Stimulated activated CD4-positive, alpha-beta T cell treated with anti-CD3 and anti-CD28 coated beads, Interleukin-2, amount 100 ng/mL, for 48 hours (primary cell): ENCODE measurements at regions not wholly inside any gene's neighbourhood (a gene's known extent, or its start where the extent isn't known, plus 50 kb on each side); places are given as distances from the start of the nearest gene placed in this dataset.
"Not testable (repeated sequence)": the region's sequence is repeated elsewhere in the genome, so short reads cannot be mapped to it uniquely, and the experiment has no call there.

Experiments used
- DNase-seq, 2 donors: peaks; one replicate each; pipeline ENCODE4 v3.0.0-alpha.2; 2020

DNA sequence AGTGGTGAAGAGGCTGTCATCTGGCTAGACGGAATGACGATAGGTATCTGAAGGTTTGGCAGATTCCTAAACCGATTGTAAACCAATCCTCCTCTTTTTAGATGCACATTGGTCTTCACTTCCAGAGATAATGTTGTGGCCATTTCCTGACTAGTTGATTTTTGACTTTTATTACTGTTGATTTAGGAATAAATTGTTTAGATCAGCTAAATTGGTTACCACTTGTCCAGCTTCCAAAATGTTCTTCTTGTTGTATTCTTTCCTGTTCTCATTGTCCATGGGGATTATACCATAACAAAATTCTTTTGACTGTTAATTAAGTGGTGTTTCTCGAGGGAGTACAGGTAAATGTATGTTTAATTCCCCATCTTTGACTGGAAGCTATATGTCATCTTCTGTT is 119.7 kb downstream of the MACROH2A1 start:
- no peak for DNase-seq

GRCh38 chr5:135276151-135276550 is 122.9 kb downstream of the MACROH2A1 start:
- DNase-seq = no peak

- no peak for DNase-seq
Observed at GRCh38 chr5:135273212-135273611, 125.8 kb downstream of the MACROH2A1 start.

DNA sequence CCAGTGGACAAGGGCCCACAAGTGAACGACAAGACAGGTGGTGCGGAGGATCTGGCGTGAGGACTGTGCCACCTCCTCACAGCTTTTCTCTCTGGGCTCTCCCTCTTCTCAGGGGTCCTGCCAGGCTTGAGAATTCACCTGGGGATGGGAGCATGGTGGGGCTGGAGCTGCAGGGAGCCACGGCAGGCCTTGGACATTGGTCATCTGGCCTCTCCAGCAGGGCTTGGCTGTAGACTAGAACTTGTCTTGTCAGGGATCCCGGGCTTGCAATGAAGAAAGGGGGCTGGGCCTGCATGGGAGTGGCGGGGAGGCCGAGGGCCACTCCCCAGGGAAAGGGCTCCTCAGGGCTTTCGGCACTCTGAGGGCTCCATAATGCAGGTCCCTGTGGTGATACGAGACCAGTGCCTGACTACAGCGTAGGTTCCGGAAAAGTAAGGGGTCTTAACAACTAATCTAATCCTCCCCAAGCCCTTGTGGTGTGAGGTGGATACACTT is 126.7 kb downstream of the MACROH2A1 start:
- DNase-seq = no peak

GRCh38 chr5:135271533-135272310 is 127.3 kb downstream of the MACROH2A1 start:
- DNase-seq = no peak

- DNase-seq = no peak
Observed at GRCh38 chr5:135269931-135270421, 129.1 kb downstream of the MACROH2A1 start.

DNA sequence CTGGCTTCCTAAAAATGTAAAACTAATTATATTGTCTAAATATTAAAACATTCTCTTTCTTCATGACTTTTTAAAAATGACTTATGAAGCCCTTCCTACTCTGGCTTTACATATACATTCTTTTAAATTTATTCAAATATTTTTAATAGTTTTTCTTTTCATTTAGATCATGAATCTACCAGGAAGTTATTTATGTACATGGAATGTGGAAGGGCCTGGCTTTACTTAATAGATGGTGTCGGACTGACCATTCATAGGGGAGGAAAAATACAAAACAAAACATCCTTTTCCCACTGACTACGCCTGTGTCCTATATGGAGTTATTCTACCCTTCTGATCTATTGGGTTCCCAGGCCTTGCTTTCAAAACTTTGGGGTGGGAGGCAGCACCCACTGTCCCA is 129.8 kb downstream of the MACROH2A1 start:
- no peak for DNase-seq

- no peak for DNase-seq
Observed at GRCh38 chr5:135266975-135267374, 132.1 kb downstream of the MACROH2A1 start.

GRCh38 chr5:135266303-135266635 is 132.8 kb downstream of the MACROH2A1 start:
- no peak for DNase-seq

GRCh38 chr5:135265497-135266302 is 133.3 kb downstream of the MACROH2A1 start:
- no peak for DNase-seq

- DNase-seq = no peak
Observed at GRCh38 chr5:135264451-135265440, 134.3 kb downstream of the MACROH2A1 start.

- no peak for DNase-seq
Observed at GRCh38 chr5:135263022-135263668, 135.9 kb downstream of the MACROH2A1 start.

GRCh38 chr5:135262364-135262763 is 136.7 kb downstream of the MACROH2A1 start:
- no peak for DNase-seq

- not testable (repeated sequence) for DNase-seq
Observed at GRCh38 chr5:135260108-135260507, 138.9 kb downstream of the MACROH2A1 start.

- no peak for DNase-seq
Observed at GRCh38 chr5:135255461-135256178, 143.4 kb downstream of the MACROH2A1 start.

DNA sequence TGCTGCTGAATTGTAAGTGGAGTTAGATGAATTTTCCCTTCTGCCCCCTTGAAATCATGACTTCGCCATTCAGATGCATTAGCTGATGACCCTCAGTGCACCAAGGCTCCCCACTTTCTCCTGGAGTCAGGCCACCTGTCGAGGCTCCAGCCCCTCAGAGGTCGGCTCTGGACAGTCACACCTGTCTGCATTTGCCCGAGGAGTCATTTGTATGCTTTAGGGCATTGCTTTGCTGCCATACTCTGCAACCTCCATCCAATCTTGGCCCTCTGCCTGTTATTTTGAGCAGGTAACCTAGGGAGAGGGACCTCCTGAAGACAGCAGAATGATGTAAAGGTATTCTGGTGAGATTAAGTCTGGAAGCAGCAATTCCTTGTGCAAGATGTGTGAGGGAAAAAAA is 144.8 kb downstream of the MACROH2A1 start:
- DNase-seq = no peak

DNA sequence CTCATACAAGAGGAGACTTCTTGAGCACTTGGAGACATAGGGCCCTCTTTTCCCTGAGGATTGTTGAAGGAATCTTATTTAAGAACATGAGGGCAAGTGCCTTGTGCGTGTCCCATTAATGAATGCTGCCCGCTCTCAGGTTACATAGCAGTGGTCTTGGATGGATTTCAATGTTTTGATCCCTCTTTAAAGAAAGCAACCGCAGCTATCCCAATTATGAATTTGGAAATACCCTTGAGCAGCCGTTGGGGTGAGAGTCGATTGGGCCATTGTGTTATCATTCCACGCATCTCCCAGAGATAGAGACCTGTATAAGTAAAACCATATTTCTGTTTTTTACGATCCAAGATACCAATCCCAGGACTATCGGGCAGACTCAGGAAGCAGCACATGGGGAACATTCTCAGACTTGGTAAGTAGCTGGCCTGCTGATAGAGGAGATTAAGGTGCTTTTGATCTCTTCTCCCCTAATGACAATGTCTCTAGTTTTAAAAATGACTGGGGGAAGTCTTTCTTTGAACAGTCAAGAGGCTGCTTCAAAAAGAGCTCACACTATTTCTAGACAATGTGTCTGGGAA is 145.3 kb downstream of the MACROH2A1 start:
- DNase-seq = no peak

- DNase-seq = no peak
Observed at GRCh38 chr5:135251093-135251492, 147.9 kb downstream of the MACROH2A1 start.

- no peak for DNase-seq
Observed at GRCh38 chr5:135250671-135251070, 148.4 kb downstream of the MACROH2A1 start.

- no peak for DNase-seq
Observed at GRCh38 chr5:135249658-135250057, 149.4 kb downstream of the MACROH2A1 start.

- DNase-seq = no peak
Observed at GRCh38 chr5:135248801-135249231, 150.2 kb downstream of the MACROH2A1 start.
